T-helper 1 cell treated with Interleukin-12 subunit alpha and Interleukin-12 subunit beta and Interleukin-4 antibody, amounts not matched to agents 30 ng/mL and 1 ng/mL, for 36 hours (primary cell): ENCODE measurements at regions not wholly inside any gene's neighbourhood (a gene's known extent, or its start where the extent isn't known, plus 50 kb on each side); places are given as distances from the start of the nearest gene placed in this dataset.
"Not testable (repeated sequence)": the region's sequence is repeated elsewhere in the genome, so short reads cannot be mapped to it uniquely, and the experiment has no call there.

Experiments used
- intact Hi-C: fragments of 100-400 bp; cut with micrococcal nuclease; formaldehyde crosslinking; loops from one replicate; pipeline ENCODE4 v1.15.1; 2024

- intact Hi-C loops = no loop called here
These were observed 84.0 kb upstream of the BMP2K start for GRCh38 chr4:78691971-78692821.

- intact Hi-C loops = no loop called here
These were observed 83.4 kb upstream of the BMP2K start for GRCh38 chr4:78692822-78693170.

- intact Hi-C loops = no loop called here
These were observed 82.2 kb upstream of the BMP2K start for GRCh38 chr4:78693777-78694456.

- intact Hi-C loops = no loop called here
These were observed 81.7 kb upstream of the BMP2K start for GRCh38 chr4:78694457-78694787.

GRCh38 chr4:78695910-78696309, 80.2 kb upstream of the BMP2K start:
- intact Hi-C loops = no loop called here

- intact Hi-C loops = no loop called here
These were observed 73.1 kb upstream of the BMP2K start for GRCh38 chr4:78703079-78703478.

- intact Hi-C loops = no loop called here
These were observed 71.8 kb upstream of the BMP2K start for GRCh38 chr4:78704317-78704716.

- intact Hi-C loops = no loop called here
These were observed 71.0 kb upstream of the BMP2K start for GRCh38 chr4:78704981-78705683.

- intact Hi-C loops = no loop called here
These were observed 69.8 kb upstream of the BMP2K start for GRCh38 chr4:78706302-78706701.

GRCh38 chr4:78707268-78707667, 68.9 kb upstream of the BMP2K start:
- intact Hi-C loops = no loop called here

GRCh38 chr4:78707793-78708192, 68.4 kb upstream of the BMP2K start:
- intact Hi-C loops = no loop called here

- intact Hi-C loops = no loop called here
These were observed 65.6 kb upstream of the BMP2K start for GRCh38 chr4:78710536-78710935.

GRCh38 chr4:78711676-78712075, 64.5 kb upstream of the BMP2K start:
- intact Hi-C loops = no loop called here

- intact Hi-C loops = not testable (repeated sequence)
These were observed 61.6 kb upstream of the BMP2K start for GRCh38 chr4:78714598-78714997.

- intact Hi-C loops = not testable (repeated sequence)
These were observed 60.8 kb upstream of the BMP2K start for GRCh38 chr4:78715372-78715771.

GRCh38 chr4:78717712-78718111, 58.4 kb upstream of the BMP2K start:
- intact Hi-C loops = not testable (repeated sequence)

- intact Hi-C loops = loop anchor here (5.0 kb wide), 2 partner anchors 63 to 78 kb away; no protein-coding TSS in a partner anchor
These were observed 55.9 kb upstream of the BMP2K start for GRCh38 chr4:78720204-78720603.

- intact Hi-C loops = loop anchor here (1.0 to 5.0 kb wide), 3 partner anchors 54 to 79 kb away; no protein-coding TSS in a partner anchor
These were observed 55.0 kb upstream of the BMP2K start for GRCh38 chr4:78720994-78721677.

GRCh38 chr4:78721747-78722146, 54.4 kb upstream of the BMP2K start:
- intact Hi-C loops = loop anchor here (1.0 to 5.0 kb wide), 3 partner anchors 54 to 79 kb away; no protein-coding TSS in a partner anchor

GRCh38 chr4:78722320-78722719, 53.8 kb upstream of the BMP2K start:
- intact Hi-C loops = loop anchor here (5.0 kb wide), 2 partner anchors 65 to 80 kb away; no protein-coding TSS in a partner anchor

GRCh38 chr4:78722878-78723277, 53.3 kb upstream of the BMP2K start:
- intact Hi-C loops = loop anchor here (5.0 kb wide), 2 partner anchors 66 to 81 kb away; no protein-coding TSS in a partner anchor
